Hepatocyte (in vitro differentiated cells): ENCODE measurements at regions not wholly inside any gene's neighbourhood (a gene's known extent, or its start where the extent isn't known, plus 50 kb on each side); places are given as distances from the start of the nearest gene placed in this dataset.

Experiments used
- CTCF ChIP-seq: fragments of 200-600 bp; sonication (generic); IDR thresholded peaks from 2 replicates; pipeline ENCODE4 v1.5.1; 2016; ENCODE audit warnings: antibody characterized with exemption, mild to moderate bottlenecking; ENCODE audit not compliant: poor library complexity
- EZH2 ChIP-seq: fragments of 200-600 bp; sonication (generic); IDR thresholded peaks from 2 replicates; pipeline ENCODE4 v1.6.1; 2016; ENCODE audit warnings: antibody characterized with exemption, mild to moderate bottlenecking, borderline replicate concordance

- TF ChIP-seq CTCF (no peak), EZH2 (no peak)
Observed at GRCh38 chr20:60501048-60501447, 542.8 kb downstream of the CDH26 start.
